ENCODE measurements at regions not wholly inside any gene's neighbourhood (a gene's known extent, or its start where the extent isn't known, plus 50 kb on each side); places are given as distances from the start of the nearest gene placed in this dataset.

GRCh38 chr3:13713396-13713795 lies 164.5 kb downstream of the FBLN2 start:
- H4K20me1 ChIP-seq (ENCODE audit: insufficient read depth), result no peaks in the 10 kb centered on the region
- no peak overlapping the region for H3K27ac ChIP-seq (ENCODE audit: low read length)
- no peaks in the 10 kb centered on the region for H3K27me3 ChIP-seq (ENCODE audit: insufficient read depth, low read depth, low read length)
- no peaks in the 10 kb centered on the region for H3F3A ChIP-seq (ENCODE audit: insufficient read depth, low read length, poor library complexity, severe bottlenecking)
- TF ChIP-seq TAF1 (IDR thresholded peaks at IDR 0.05; ENCODE audit: low read depth) (no peak), RAD21 (conservative IDR thresholded peaks at IDR 0.05) (no peak), SMC3 (conservative IDR thresholded peaks at IDR 0.05; ENCODE audit: poor library complexity) (no peak)
- no peaks in the 10 kb centered on the region for H3K79me2 ChIP-seq (replicated peaks; ENCODE audit: insufficient read depth, low read length)
- no peak overlapping the region for H3K9ac ChIP-seq (ENCODE audit: low read length)
- no peaks in the 10 kb centered on the region for H3K9me3 ChIP-seq (ENCODE audit: low read length)
- no peaks in the 10 kb centered on the region for H3K9me2 ChIP-seq (ENCODE audit: insufficient read depth, low read length)
- H3K4me2 ChIP-seq (ENCODE audit: low read length), result no peak overlapping the region
- H2AFZ ChIP-seq (ENCODE audit: low read depth, low read length), result no peak overlapping the region
- H3K36me3 ChIP-seq (ENCODE audit: insufficient read depth, low read length), result no peaks in the 10 kb centered on the region
- H3K4me3 ChIP-seq (ENCODE audit: low read length), result no peak overlapping the region

- TF ChIP-seq POLR2AphosphoS5 (IDR thresholded peaks at IDR 0.05), result no peak
- TF ChIP-seq TAF1 (IDR thresholded peaks at IDR 0.05; ENCODE audit: low read depth), result no peak
- TF ChIP-seq RAD21 (conservative IDR thresholded peaks at IDR 0.05), result no peak
These were observed 163.8 kb downstream of the FBLN2 start for GRCh38 chr3:13712682-13713180.

GRCh38 chr3:13711911-13712650 lies 163.2 kb downstream of the FBLN2 start:
- Histone ChIP-seq H4K20me1 (ENCODE audit: insufficient read depth) (no peaks in the 10 kb centered on the region), H3K9ac (ENCODE audit: low read length) (no peak overlapping the region), H3K79me2 (replicated peaks; ENCODE audit: insufficient read depth, low read length) (no peaks in the 10 kb centered on the region), H3F3A (ENCODE audit: insufficient read depth, low read length, poor library complexity, severe bottlenecking) (no peaks in the 10 kb centered on the region), H2AFZ (ENCODE audit: low read depth, low read length) (no peak overlapping the region), H3K9me2 (ENCODE audit: insufficient read depth, low read length) (no peaks in the 10 kb centered on the region), H3K36me3 (ENCODE audit: insufficient read depth, low read length) (no peaks in the 10 kb centered on the region), H3K4me2 (ENCODE audit: low read length) (no peak overlapping the region), H3K4me3 (ENCODE audit: low read length) (no peak overlapping the region), H3K27ac (ENCODE audit: low read length) (no peak overlapping the region), H3K9me3 (ENCODE audit: low read length) (no peaks in the 10 kb centered on the region), H3K27me3 (ENCODE audit: insufficient read depth, low read depth, low read length) (no peaks in the 10 kb centered on the region)
- TF ChIP-seq POLR2AphosphoS5 (IDR thresholded peaks at IDR 0.05) (no peak), MXI1 (conservative IDR thresholded peaks at IDR 0.05; ENCODE audit: poor library complexity, severe bottlenecking) (no peak), EP300 (conservative IDR thresholded peaks at IDR 0.05; ENCODE audit: poor library complexity, severe bottlenecking) (no peak), EZH2 (IDR thresholded peaks at IDR 0.05; ENCODE audit: borderline replicate concordance, insufficient read depth, low read length, poor library complexity, severe bottlenecking) (no peak), CTCF (IDR thresholded peaks at IDR 0.05; ENCODE audit: poor library complexity, severe bottlenecking) (no peak), REST (IDR thresholded peaks at IDR 0.05; ENCODE audit: borderline replicate concordance) (no peak), TAF1 (IDR thresholded peaks at IDR 0.05; ENCODE audit: low read depth) (no peak), RAD21 (conservative IDR thresholded peaks at IDR 0.05) (no peak), SMC3 (conservative IDR thresholded peaks at IDR 0.05; ENCODE audit: poor library complexity) (no peak)

More at GRCh38 chr3:13712682-13713180, 163.8 kb downstream of the FBLN2 start:
- Histone ChIP-seq H3K4me2 (ENCODE audit: low read length) (no peak overlapping the region), H2AFZ (ENCODE audit: low read depth, low read length) (no peak overlapping the region), H3K79me2 (replicated peaks; ENCODE audit: insufficient read depth, low read length) (no peaks in the 10 kb centered on the region), H3K9me2 (ENCODE audit: insufficient read depth, low read length) (no peaks in the 10 kb centered on the region), H3K4me3 (ENCODE audit: low read length) (no peak overlapping the region), H3K27ac (ENCODE audit: low read length) (no peak overlapping the region), H3K27me3 (ENCODE audit: insufficient read depth, low read depth, low read length) (no peaks in the 10 kb centered on the region), H3K9me3 (ENCODE audit: low read length) (no peaks in the 10 kb centered on the region), H3F3A (ENCODE audit: insufficient read depth, low read length, poor library complexity, severe bottlenecking) (no peaks in the 10 kb centered on the region), H3K9ac (ENCODE audit: low read length) (no peak overlapping the region), H4K20me1 (ENCODE audit: insufficient read depth) (no peaks in the 10 kb centered on the region), H3K36me3 (ENCODE audit: insufficient read depth, low read length) (no peaks in the 10 kb centered on the region)

Measured in neural cell (in vitro differentiated cells).